ENCODE measurements at regions not wholly inside any gene's neighbourhood (a gene's known extent, or its start where the extent isn't known, plus 50 kb on each side); places are given as distances from the start of the nearest gene placed in this dataset.

GRCh38 chr1:101166583-101167120 lies 70.2 kb upstream of the S1PR1 start:
- TF ChIP-seq, protein P1, sequence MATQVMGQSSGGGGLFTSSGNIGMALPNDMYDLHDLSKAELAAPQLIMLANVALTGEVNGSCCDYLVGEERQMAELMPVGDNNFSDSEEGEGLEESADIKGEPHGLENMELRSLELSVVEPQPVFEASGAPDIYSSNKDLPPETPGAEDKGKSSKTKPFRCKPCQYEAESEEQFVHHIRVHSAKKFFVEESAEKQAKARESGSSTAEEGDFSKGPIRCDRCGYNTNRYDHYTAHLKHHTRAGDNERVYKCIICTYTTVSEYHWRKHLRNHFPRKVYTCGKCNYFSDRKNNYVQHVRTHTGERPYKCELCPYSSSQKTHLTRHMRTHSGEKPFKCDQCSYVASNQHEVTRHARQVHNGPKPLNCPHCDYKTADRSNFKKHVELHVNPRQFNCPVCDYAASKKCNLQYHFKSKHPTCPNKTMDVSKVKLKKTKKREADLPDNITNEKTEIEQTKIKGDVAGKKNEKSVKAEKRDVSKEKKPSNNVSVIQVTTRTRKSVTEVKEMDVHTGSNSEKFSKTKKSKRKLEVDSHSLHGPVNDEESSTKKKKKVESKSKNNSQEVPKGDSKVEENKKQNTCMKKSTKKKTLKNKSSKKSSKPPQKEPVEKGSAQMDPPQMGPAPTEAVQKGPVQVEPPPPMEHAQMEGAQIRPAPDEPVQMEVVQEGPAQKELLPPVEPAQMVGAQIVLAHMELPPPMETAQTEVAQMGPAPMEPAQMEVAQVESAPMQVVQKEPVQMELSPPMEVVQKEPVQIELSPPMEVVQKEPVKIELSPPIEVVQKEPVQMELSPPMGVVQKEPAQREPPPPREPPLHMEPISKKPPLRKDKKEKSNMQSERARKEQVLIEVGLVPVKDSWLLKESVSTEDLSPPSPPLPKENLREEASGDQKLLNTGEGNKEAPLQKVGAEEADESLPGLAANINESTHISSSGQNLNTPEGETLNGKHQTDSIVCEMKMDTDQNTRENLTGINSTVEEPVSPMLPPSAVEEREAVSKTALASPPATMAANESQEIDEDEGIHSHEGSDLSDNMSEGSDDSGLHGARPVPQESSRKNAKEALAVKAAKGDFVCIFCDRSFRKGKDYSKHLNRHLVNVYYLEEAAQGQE (IDR thresholded peaks at IDR 0.05; ENCODE audit: low read depth, low read length), result no peak
- TF ChIP-seq POLR2AphosphoS5 (IDR thresholded peaks at IDR 0.05; ENCODE audit: low read length) (no peak), EP300 (IDR thresholded peaks at IDR 0.05; ENCODE audit: borderline replicate concordance in 1 of 2, control insufficient read depth in 1 of 2, low read depth in 2 of 2, low read length in 2 of 2) (no peak), SPI1 (IDR thresholded peaks at IDR 0.05; ENCODE audit: borderline replicate concordance, insufficient read depth, low read depth, low read length) (no peak), CEBPB (IDR thresholded peaks at IDR 0.05; ENCODE audit: borderline replicate concordance in 1 of 2, low read depth in 2 of 2, low read length in 2 of 2) (no peak), SREBF1 (IDR thresholded peaks at IDR 0.05; ENCODE audit: low read length) (no peak), CTCF (IDR thresholded peaks at IDR 0.05 in 2 of 3, conservative IDR thresholded peaks at IDR 0.05 in 1 of 3; ENCODE audit: control insufficient read depth in 2 of 3, extremely low read depth in 1 of 3, insufficient read depth in 1 of 3, low read depth in 3 of 3, low read length in 3 of 3) (no peak), JUNB (IDR thresholded peaks at IDR 0.05) (no peak), POLR2A (IDR thresholded peaks at IDR 0.05; ENCODE audit: low read depth, low read length) (no peak), DPF2 (IDR thresholded peaks at IDR 0.05) (no peak), SP1 (IDR thresholded peaks at IDR 0.05; ENCODE audit: low read depth, low read length) (no peak), TBL1XR1 (IDR thresholded peaks at IDR 0.05; ENCODE audit: low read depth, low read length) (no peak)
